HEK293 (cell line): ENCODE measurements at regions not wholly inside any gene's neighbourhood (a gene's known extent, or its start where the extent isn't known, plus 50 kb on each side); places are given as distances from the start of the nearest gene placed in this dataset.
A peak's percentile ranks its signal among the peaks of the same experiment; 100 is the strongest.

Experiments used
- AEBP2 ChIP-seq: fragments of 450-650 bp; formaldehyde crosslinking; IDR thresholded peaks from 2 replicates; pipeline ENCODE4 v1.5.1; 2016; ENCODE audit warnings: missing biosample characterization, missing genetic modification characterization, borderline replicate concordance
- GLI2 ChIP-seq: fragments of 450-650 bp; formaldehyde crosslinking; IDR thresholded peaks from 2 replicates; pipeline ENCODE4; 2017; ENCODE audit warnings: missing biosample characterization, missing genetic modification characterization, low read depth, borderline replicate concordance
- HOXC10 ChIP-seq: sonication (generic); formaldehyde crosslinking; IDR thresholded peaks from 2 replicates; pipeline ENCODE4 v1.8.1; 2023; ENCODE audit warnings: mild to moderate bottlenecking, missing genetic modification reagents
- HOXD13 ChIP-seq: sonication (generic); formaldehyde crosslinking; IDR thresholded peaks from 2 replicates; pipeline ENCODE4 v1.8.0; 2022; ENCODE audit warnings: missing genetic modification reagents, borderline replicate concordance
- KLF10 ChIP-seq: fragments of 450-650 bp; IDR thresholded peaks from 2 replicates; pipeline ENCODE4 v1.5.1; 2018; ENCODE audit warnings: missing biosample characterization, mild to moderate bottlenecking, missing genetic modification characterization
- OVOL3 ChIP-seq: fragments of 450-650 bp; formaldehyde crosslinking; IDR thresholded peaks from 2 replicates; pipeline ENCODE4 v1.5.1; 2016; ENCODE audit warnings: missing biosample characterization, missing genetic modification characterization
- PRDM4 ChIP-seq: fragments of 450-650 bp; formaldehyde crosslinking; IDR thresholded peaks from 2 replicates; pipeline ENCODE4 v1.5.1; 2017; ENCODE audit warnings: missing biosample characterization, missing genetic modification characterization
- ZBTB44 ChIP-seq: fragments of 450-650 bp; IDR thresholded peaks from 2 replicates; pipeline ENCODE4 v1.5.1; 2018; ENCODE audit warnings: missing biosample characterization, mild to moderate bottlenecking, missing genetic modification characterization
- ZBTB49 ChIP-seq: fragments of 450-650 bp; formaldehyde crosslinking; IDR thresholded peaks from 2 replicates; pipeline ENCODE4 v1.5.1; 2016; ENCODE audit warnings: missing biosample characterization, missing genetic modification characterization, low read depth
- ZIC2 ChIP-seq: fragments of 450-650 bp; formaldehyde crosslinking; IDR thresholded peaks from 2 replicates; pipeline ENCODE4 v1.5.1; 2016; ENCODE audit warnings: missing biosample characterization, missing genetic modification characterization
- ZNF121 ChIP-seq: fragments of 450-650 bp; formaldehyde crosslinking; IDR thresholded peaks from 2 replicates; pipeline ENCODE4 v1.5.1; 2016; ENCODE audit warnings: missing biosample characterization, missing genetic modification characterization
- ZNF174 ChIP-seq: fragments of 450-650 bp; formaldehyde crosslinking; IDR thresholded peaks from 2 replicates; pipeline ENCODE4 v1.5.0; 2017; ENCODE audit warnings: missing biosample characterization, mild to moderate bottlenecking, missing genetic modification characterization
- ZNF248 ChIP-seq: fragments of 450-650 bp; formaldehyde crosslinking; IDR thresholded peaks from 2 replicates; pipeline ENCODE4 v1.5.1; 2017; ENCODE audit warnings: missing biosample characterization, missing genetic modification characterization
- ZNF26 ChIP-seq: fragments of 450-650 bp; formaldehyde crosslinking; IDR thresholded peaks from 2 replicates; pipeline ENCODE4 v1.5.1; 2016; ENCODE audit warnings: missing biosample characterization, missing genetic modification characterization
- ZNF311 ChIP-seq: fragments of 450-650 bp; formaldehyde crosslinking; IDR thresholded peaks from 2 replicates; pipeline ENCODE4 v1.5.1; 2017; ENCODE audit warnings: missing biosample characterization, missing genetic modification characterization, borderline replicate concordance
- ZNF426 ChIP-seq: fragments of 450-650 bp; formaldehyde crosslinking; IDR thresholded peaks from 2 replicates; pipeline ENCODE4 v1.5.1; 2017; ENCODE audit warnings: missing biosample characterization, missing genetic modification characterization, mild to moderate bottlenecking, inconsistent platforms, moderate library complexity
- ZNF433 ChIP-seq: fragments of 450-650 bp; formaldehyde crosslinking; IDR thresholded peaks from 2 replicates; pipeline ENCODE4 v1.5.1; 2016; ENCODE audit warnings: missing biosample characterization, missing genetic modification characterization, low read depth
- ZNF449 ChIP-seq: fragments of 450-650 bp; formaldehyde crosslinking; IDR thresholded peaks from 2 replicates; pipeline ENCODE4 v1.5.1; 2017; ENCODE audit warnings: missing biosample characterization, mild to moderate bottlenecking, missing genetic modification characterization, moderate library complexity
- ZNF473 ChIP-seq: fragments of 450-650 bp; formaldehyde crosslinking; IDR thresholded peaks from 2 replicates; pipeline ENCODE4 v1.5.1; 2017; ENCODE audit warnings: missing biosample characterization, missing genetic modification characterization
- ZNF571 ChIP-seq: fragments of 450-650 bp; formaldehyde crosslinking; IDR thresholded peaks from 2 replicates; pipeline ENCODE4 v1.5.0; 2017; ENCODE audit warnings: missing biosample characterization, missing genetic modification characterization
- ZNF600 ChIP-seq: fragments of 450-650 bp; formaldehyde crosslinking; IDR thresholded peaks from 2 replicates; pipeline ENCODE4 v1.5.1; 2016; ENCODE audit warnings: missing biosample characterization, missing genetic modification characterization
- ZNF707 ChIP-seq: fragments of 450-650 bp; formaldehyde crosslinking; IDR thresholded peaks from 2 replicates; pipeline ENCODE4 v1.5.1; 2016; ENCODE audit warnings: missing biosample characterization, missing genetic modification characterization
- ZNF76 ChIP-seq: fragments of 450-650 bp; formaldehyde crosslinking; IDR thresholded peaks from 2 replicates; pipeline ENCODE4; 2016; ENCODE audit warnings: low read depth, missing biosample characterization, missing genetic modification characterization, borderline replicate concordance
- ZNF776 ChIP-seq: fragments of 450-650 bp; formaldehyde crosslinking; IDR thresholded peaks from 2 replicates; pipeline ENCODE4 v1.5.0; 2017; ENCODE audit warnings: missing biosample characterization, missing genetic modification characterization, borderline replicate concordance
- ZNF792 ChIP-seq: fragments of 450-650 bp; formaldehyde crosslinking; IDR thresholded peaks from 2 replicates; pipeline ENCODE4 v1.5.1; 2016; ENCODE audit warnings: missing biosample characterization, missing genetic modification characterization
- ZNF837 ChIP-seq: fragments of 450-650 bp; formaldehyde crosslinking; IDR thresholded peaks from 2 replicates; pipeline ENCODE4 v1.5.1; 2016; ENCODE audit warnings: missing biosample characterization, missing genetic modification characterization
- ZSCAN16 ChIP-seq: fragments of 450-650 bp; formaldehyde crosslinking; IDR thresholded peaks from 2 replicates; pipeline ENCODE4 v1.5.1; 2016; ENCODE audit warnings: missing biosample characterization, missing genetic modification characterization
- ZXDB ChIP-seq: fragments of 450-650 bp; formaldehyde crosslinking; IDR thresholded peaks from 2 replicates; pipeline ENCODE4 v1.5.1; 2016; ENCODE audit warnings: missing biosample characterization, missing genetic modification characterization

GRCh38 chr13:79918620-79919019 is 422.3 kb downstream of the SPRY2 start (continued):
- peak; percentile 97 for TF ChIP-seq PRDM4 (tag by site-specific recombination)
- no peak for TF ChIP-seq ZNF433 (tag by site-specific recombination)
- peak; percentile 94 for TF ChIP-seq ZBTB44 (tag by site-specific recombination)
- TF ChIP-seq ZNF571 (tag by site-specific recombination): no peak
- no peak for TF ChIP-seq ZBTB49 (tag by site-specific recombination)
- TF ChIP-seq ZSCAN16 (tag by site-specific recombination): 0 out of 2 replicates have a peak, but pooled peaks have one; percentile 45
- no peak for TF ChIP-seq ZNF311 (tag by site-specific recombination)
- peak; percentile 83 for TF ChIP-seq ZXDB
- peak; percentile 86 for TF ChIP-seq ZNF121 (tag by site-specific recombination)
- TF ChIP-seq ZNF600 (tag by site-specific recombination): no peak
- TF ChIP-seq ZNF248 (tag by site-specific recombination): no peak
- TF ChIP-seq ZNF76 (tag by site-specific recombination): no peak
- no peak for TF ChIP-seq ZNF473
- no peak for TF ChIP-seq ZNF26 (tag by site-specific recombination)
- peak; percentile 87 for TF ChIP-seq OVOL3 (tag by site-specific recombination)
- no peak for TF ChIP-seq HOXC10 (CRISPR knock-in tag)
- TF ChIP-seq ZNF449 (tag by site-specific recombination): peak; percentile 99
- TF ChIP-seq ZNF837: no peak
- TF ChIP-seq GLI2 (tag by site-specific recombination): peak; percentile 93
- no peak for TF ChIP-seq ZNF426 (tag by site-specific recombination)
- peak; percentile 77 for TF ChIP-seq HOXD13
- TF ChIP-seq KLF10: peak; percentile 84
- TF ChIP-seq ZNF792: no peak
- no peak for TF ChIP-seq ZNF776 (tag by site-specific recombination)
- no peak for TF ChIP-seq AEBP2
- TF ChIP-seq ZIC2: no peak
- no peak for TF ChIP-seq ZNF707 (tag by site-specific recombination)
- TF ChIP-seq ZNF174 (tag by site-specific recombination): no peak
